ENCODE measurements at regions not wholly inside any gene's neighbourhood (a gene's known extent, or its start where the extent isn't known, plus 50 kb on each side); places are given as distances from the start of the nearest gene placed in this dataset.

- no peak for TF ChIP-seq CSDC2 (CRISPR knock-in tag; IDR thresholded peaks at IDR 0.05)
- no peak for TF ChIP-seq PPARA (CRISPR knock-in tag; IDR thresholded peaks at IDR 0.05; ENCODE audit: borderline replicate concordance)
- TF ChIP-seq ARNTL (CRISPR knock-in tag; IDR thresholded peaks at IDR 0.05; ENCODE audit: borderline replicate concordance, low read depth): no peak
- no peak for TF ChIP-seq ZFP3 (CRISPR knock-in tag; IDR thresholded peaks at IDR 0.05)
- no peak for TF ChIP-seq ZNF565 (CRISPR knock-in tag; conservative IDR thresholded peaks at IDR 0.05; ENCODE audit: low read depth)
- TF ChIP-seq CSRNP3 (CRISPR knock-in tag; IDR thresholded peaks at IDR 0.05): no peak
- TF ChIP-seq, protein P1, sequence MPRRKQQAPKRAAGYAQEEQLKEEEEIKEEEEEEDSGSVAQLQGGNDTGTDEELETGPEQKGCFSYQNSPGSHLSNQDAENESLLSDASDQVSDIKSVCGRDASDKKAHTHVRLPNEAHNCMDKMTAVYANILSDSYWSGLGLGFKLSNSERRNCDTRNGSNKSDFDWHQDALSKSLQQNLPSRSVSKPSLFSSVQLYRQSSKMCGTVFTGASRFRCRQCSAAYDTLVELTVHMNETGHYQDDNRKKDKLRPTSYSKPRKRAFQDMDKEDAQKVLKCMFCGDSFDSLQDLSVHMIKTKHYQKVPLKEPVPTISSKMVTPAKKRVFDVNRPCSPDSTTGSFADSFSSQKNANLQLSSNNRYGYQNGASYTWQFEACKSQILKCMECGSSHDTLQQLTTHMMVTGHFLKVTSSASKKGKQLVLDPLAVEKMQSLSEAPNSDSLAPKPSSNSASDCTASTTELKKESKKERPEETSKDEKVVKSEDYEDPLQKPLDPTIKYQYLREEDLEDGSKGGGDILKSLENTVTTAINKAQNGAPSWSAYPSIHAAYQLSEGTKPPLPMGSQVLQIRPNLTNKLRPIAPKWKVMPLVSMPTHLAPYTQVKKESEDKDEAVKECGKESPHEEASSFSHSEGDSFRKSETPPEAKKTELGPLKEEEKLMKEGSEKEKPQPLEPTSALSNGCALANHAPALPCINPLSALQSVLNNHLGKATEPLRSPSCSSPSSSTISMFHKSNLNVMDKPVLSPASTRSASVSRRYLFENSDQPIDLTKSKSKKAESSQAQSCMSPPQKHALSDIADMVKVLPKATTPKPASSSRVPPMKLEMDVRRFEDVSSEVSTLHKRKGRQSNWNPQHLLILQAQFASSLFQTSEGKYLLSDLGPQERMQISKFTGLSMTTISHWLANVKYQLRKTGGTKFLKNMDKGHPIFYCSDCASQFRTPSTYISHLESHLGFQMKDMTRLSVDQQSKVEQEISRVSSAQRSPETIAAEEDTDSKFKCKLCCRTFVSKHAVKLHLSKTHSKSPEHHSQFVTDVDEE (CRISPR knock-in tag; IDR thresholded peaks at IDR 0.05): no peak
- TF ChIP-seq, protein P2, sequence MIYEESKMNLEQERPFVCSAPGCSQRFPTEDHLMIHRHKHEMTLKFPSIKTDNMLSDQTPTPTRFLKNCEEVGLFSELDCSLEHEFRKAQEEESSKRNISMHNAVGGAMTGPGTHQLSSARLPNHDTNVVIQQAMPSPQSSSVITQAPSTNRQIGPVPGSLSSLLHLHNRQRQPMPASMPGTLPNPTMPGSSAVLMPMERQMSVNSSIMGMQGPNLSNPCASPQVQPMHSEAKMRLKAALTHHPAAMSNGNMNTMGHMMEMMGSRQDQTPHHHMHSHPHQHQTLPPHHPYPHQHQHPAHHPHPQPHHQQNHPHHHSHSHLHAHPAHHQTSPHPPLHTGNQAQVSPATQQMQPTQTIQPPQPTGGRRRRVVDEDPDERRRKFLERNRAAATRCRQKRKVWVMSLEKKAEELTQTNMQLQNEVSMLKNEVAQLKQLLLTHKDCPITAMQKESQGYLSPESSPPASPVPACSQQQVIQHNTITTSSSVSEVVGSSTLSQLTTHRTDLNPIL (CRISPR knock-in tag; IDR thresholded peaks at IDR 0.05; ENCODE audit: low read depth): no peak
- TF ChIP-seq PATZ1 (CRISPR knock-in tag; IDR thresholded peaks at IDR 0.05; ENCODE audit: borderline replicate concordance): no peak
- TF ChIP-seq ZFP30 (CRISPR knock-in tag; IDR thresholded peaks at IDR 0.05): no peak
- no peak for TF ChIP-seq OSR1 (CRISPR knock-in tag; IDR thresholded peaks at IDR 0.05)
- no peak for TF ChIP-seq ISL1 (CRISPR knock-in tag; IDR thresholded peaks at IDR 0.05)
These were observed 730.0 kb upstream of the VSTM2A start for GRCh38 chr7:53812135-53812534.
